ENCODE measurements at regions not wholly inside any gene's neighbourhood (a gene's known extent, or its start where the extent isn't known, plus 50 kb on each side); places are given as distances from the start of the nearest gene placed in this dataset.
"Not testable (repeated sequence)": the region's sequence is repeated elsewhere in the genome, so short reads cannot be mapped to it uniquely, and the experiment has no call there.

DNA sequence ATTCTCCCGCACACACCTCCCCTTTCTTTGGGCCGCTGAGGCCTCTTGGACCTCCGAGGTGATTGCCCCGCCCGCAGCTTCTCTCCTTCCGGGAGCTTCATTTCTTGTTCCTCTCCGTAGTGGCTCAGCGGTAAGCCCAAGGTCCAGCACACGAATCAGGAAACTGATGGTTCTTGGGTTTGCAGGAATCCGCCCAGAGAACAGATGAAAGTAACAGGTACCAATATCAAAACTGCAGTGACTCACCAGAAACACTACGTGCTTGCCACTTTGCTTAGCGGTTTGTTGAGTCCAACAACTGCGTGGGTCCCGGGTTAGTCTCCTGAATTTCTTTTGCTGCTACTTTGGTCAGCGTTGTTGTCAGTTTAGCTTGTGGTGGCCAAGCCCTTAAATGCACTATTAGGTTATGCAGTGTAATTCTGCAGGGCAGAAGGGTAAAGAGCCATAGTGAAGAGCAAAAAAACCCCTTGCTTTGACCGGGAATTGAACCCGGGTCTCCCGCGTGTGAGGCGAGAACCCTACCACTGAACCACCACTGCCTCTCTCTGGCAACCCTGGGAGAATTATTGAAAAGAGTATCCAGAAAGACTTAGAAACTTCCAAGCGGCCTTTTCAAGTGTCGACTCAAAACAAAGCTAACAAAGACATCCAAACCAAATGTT, 74.2 kb upstream of the FCGR1A start:
- not testable (repeated sequence) for DNase-seq (ENCODE audit: low spot score); H3K4me1 Mint-ChIP-seq (ENCODE audit: unreplicated experiment); H3K9me3 Mint-ChIP-seq (ENCODE audit: unreplicated experiment); H3K4me3 Mint-ChIP-seq (ENCODE audit: unreplicated experiment); H3K36me3 Mint-ChIP-seq (ENCODE audit: low read depth, unreplicated experiment); H3K27ac Mint-ChIP-seq (ENCODE audit: unreplicated experiment); H3K27me3 Mint-ChIP-seq (ENCODE audit: unreplicated experiment)

GRCh38 chr1:149711651-149712050, 70.8 kb upstream of the FCGR1A start:
- H3K36me3 Mint-ChIP-seq (ENCODE audit: low read depth, unreplicated experiment); H3K27ac Mint-ChIP-seq (ENCODE audit: unreplicated experiment): not testable (repeated sequence)

GRCh38 chr1:149712154-149712927, 70.2 kb upstream of the FCGR1A start:
- not testable (repeated sequence) for H3K27me3 Mint-ChIP-seq (ENCODE audit: unreplicated experiment); H3K9me3 Mint-ChIP-seq (ENCODE audit: unreplicated experiment); H3K4me1 Mint-ChIP-seq (ENCODE audit: unreplicated experiment); H3K36me3 Mint-ChIP-seq (ENCODE audit: low read depth, unreplicated experiment)
- H3K27ac Mint-ChIP-seq (ENCODE audit: unreplicated experiment): peak overlapping the region; percentile 81
- DNase-seq (ENCODE audit: low spot score): peak; percentile 36
- peak overlapping the region; percentile 79 for H3K4me3 Mint-ChIP-seq (ENCODE audit: unreplicated experiment)

More at GRCh38 chr1:149711651-149712050, 70.8 kb upstream of the FCGR1A start:
- not testable (repeated sequence) for H3K9me3 Mint-ChIP-seq (ENCODE audit: unreplicated experiment); H3K4me3 Mint-ChIP-seq (ENCODE audit: unreplicated experiment); H3K27me3 Mint-ChIP-seq (ENCODE audit: unreplicated experiment); DNase-seq (ENCODE audit: low spot score); H3K4me1 Mint-ChIP-seq (ENCODE audit: unreplicated experiment)

GRCh38 chr1:149713513-149713912, 69.0 kb upstream of the FCGR1A start:
- H3K27ac Mint-ChIP-seq (ENCODE audit: unreplicated experiment); H3K27me3 Mint-ChIP-seq (ENCODE audit: unreplicated experiment); H3K4me3 Mint-ChIP-seq (ENCODE audit: unreplicated experiment); DNase-seq (ENCODE audit: low spot score); H3K4me1 Mint-ChIP-seq (ENCODE audit: unreplicated experiment); H3K9me3 Mint-ChIP-seq (ENCODE audit: unreplicated experiment); H3K36me3 Mint-ChIP-seq (ENCODE audit: low read depth, unreplicated experiment): not testable (repeated sequence)

DNA sequence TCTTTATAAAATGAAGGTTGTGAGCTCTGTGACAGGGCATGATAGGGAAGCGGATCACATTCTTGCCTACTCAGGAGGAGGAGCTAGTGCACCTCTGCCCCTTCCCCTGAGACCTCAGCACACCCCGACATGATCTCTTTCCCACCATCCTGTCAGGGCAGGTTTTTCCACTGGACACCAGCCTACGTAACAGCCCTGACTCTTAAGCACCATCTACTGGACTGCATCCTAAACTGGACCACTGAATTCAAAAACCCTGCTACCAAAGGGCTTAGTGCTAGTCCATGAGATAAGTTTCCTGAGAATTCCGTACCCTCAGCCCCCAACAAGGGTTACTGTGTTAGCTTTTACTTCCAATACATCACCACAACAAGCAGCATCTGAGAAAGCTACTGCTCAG, 68.5 kb upstream of the FCGR1A start:
- H3K4me3 Mint-ChIP-seq (ENCODE audit: unreplicated experiment); H3K36me3 Mint-ChIP-seq (ENCODE audit: low read depth, unreplicated experiment); DNase-seq (ENCODE audit: low spot score); H3K4me1 Mint-ChIP-seq (ENCODE audit: unreplicated experiment); H3K27me3 Mint-ChIP-seq (ENCODE audit: unreplicated experiment); H3K9me3 Mint-ChIP-seq (ENCODE audit: unreplicated experiment); H3K27ac Mint-ChIP-seq (ENCODE audit: unreplicated experiment): not testable (repeated sequence)

DNA sequence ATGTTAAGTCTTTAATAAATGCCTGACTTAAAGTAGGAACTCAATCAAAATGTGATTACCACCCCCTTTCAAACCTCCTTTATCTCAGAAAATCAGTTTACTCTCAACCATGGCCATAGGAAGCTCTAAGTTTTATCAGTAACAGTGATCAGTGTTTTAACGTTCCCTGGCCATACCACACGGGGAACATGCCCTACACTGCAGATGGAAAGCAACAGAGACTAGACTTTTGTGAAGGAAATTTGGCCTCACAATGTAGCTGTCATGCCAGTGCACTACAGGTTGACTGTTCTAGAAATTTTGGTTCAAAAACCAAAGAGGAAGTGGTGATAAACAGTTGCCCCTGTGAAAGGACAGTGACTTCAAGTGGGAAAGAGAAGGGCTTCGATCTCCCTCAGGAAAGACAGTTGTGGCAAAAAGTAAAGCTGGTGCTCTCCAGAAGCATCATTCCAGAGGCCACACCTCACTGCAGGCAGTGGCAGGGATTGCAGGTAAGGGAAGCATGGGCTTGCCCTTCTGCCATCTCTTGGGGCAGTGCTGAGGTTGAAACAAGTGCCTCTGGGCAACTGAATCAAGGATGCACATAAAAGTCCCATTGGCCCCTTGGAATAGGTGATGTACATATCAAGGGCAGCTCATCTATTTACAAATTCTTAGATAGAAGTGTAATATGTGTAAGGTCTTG, 57.7 kb upstream of the FCGR1A start:
- DNase-seq (ENCODE audit: low spot score); H3K4me1 Mint-ChIP-seq (ENCODE audit: unreplicated experiment): not testable (repeated sequence)

GRCh38 chr1:149726688-149727087, 55.8 kb upstream of the FCGR1A start:
- not testable (repeated sequence) for DNase-seq (ENCODE audit: low spot score); H3K27ac Mint-ChIP-seq (ENCODE audit: unreplicated experiment); H3K4me3 Mint-ChIP-seq (ENCODE audit: unreplicated experiment); H3K9me3 Mint-ChIP-seq (ENCODE audit: unreplicated experiment); H3K36me3 Mint-ChIP-seq (ENCODE audit: low read depth, unreplicated experiment); H3K4me1 Mint-ChIP-seq (ENCODE audit: unreplicated experiment); H3K27me3 Mint-ChIP-seq (ENCODE audit: unreplicated experiment)

More for the DNA sequence above, 57.7 kb upstream of the FCGR1A start:
- H3K4me3 Mint-ChIP-seq (ENCODE audit: unreplicated experiment); H3K27ac Mint-ChIP-seq (ENCODE audit: unreplicated experiment); H3K27me3 Mint-ChIP-seq (ENCODE audit: unreplicated experiment); H3K36me3 Mint-ChIP-seq (ENCODE audit: low read depth, unreplicated experiment); H3K9me3 Mint-ChIP-seq (ENCODE audit: unreplicated experiment): not testable (repeated sequence)

DNA sequence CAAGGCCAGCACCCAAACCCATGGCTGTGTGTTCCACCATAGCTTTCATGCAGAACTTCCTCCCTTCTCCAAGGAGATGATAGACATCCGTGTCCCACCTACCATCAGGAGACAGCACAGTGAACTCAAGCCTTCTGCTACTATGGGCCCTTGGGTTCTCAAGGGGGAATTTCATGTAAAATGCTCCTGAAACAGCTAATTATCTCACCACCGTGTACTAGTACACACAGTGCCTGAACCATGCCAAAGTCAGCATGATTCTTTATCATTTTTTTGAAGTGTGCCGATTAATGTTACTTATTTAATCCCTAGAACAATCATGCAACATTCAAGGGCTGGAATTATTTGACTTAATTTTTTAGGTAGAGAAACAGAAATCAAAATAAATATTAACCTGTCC, 53.9 kb upstream of the FCGR1A start:
- not testable (repeated sequence) for H3K9me3 Mint-ChIP-seq (ENCODE audit: unreplicated experiment); H3K27ac Mint-ChIP-seq (ENCODE audit: unreplicated experiment); H3K36me3 Mint-ChIP-seq (ENCODE audit: low read depth, unreplicated experiment); H3K27me3 Mint-ChIP-seq (ENCODE audit: unreplicated experiment); DNase-seq (ENCODE audit: low spot score); H3K4me3 Mint-ChIP-seq (ENCODE audit: unreplicated experiment); H3K4me1 Mint-ChIP-seq (ENCODE audit: unreplicated experiment)
